HG03175 (cell line): ENCODE measurements at regions not wholly inside any gene's neighbourhood (a gene's known extent, or its start where the extent isn't known, plus 50 kb on each side); places are given as distances from the start of the nearest gene placed in this dataset.
"Not testable (repeated sequence)": the region's sequence is repeated elsewhere in the genome, so short reads cannot be mapped to it uniquely, and the experiment has no call there.

Experiments
- ATAC-seq: cut with Tn5 transposase; IDR thresholded peaks from one replicate; pipeline ENCODE4 v1.9.1; 2021; ENCODE audit warnings: mild to moderate bottlenecking, moderate library complexity; ENCODE audit not compliant: unreplicated experiment

- ATAC-seq = no peak
Measured at GRCh38 chr12:60184096-60184495, 588.3 kb downstream of the SLC16A7 start.

DNA sequence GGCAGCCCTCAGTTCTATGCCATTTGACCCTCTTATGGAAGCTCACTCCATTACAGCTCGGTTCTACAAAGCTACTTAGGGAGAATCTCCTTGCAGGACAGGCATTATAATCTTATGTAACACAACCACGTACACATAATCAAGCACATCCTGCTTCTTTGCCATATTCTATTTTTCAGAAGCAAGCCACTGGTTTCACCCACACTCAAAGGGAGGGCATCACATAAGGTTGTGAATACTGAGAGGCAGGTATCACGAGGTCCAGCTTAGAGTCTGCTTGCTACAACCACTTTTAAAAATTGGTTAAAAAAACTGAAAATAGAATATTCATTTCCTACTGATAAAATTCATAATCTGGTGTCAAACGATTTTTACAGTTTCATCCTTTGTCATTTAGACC lies 589.2 kb downstream of the SLC16A7 start:
- no peak for ATAC-seq

DNA sequence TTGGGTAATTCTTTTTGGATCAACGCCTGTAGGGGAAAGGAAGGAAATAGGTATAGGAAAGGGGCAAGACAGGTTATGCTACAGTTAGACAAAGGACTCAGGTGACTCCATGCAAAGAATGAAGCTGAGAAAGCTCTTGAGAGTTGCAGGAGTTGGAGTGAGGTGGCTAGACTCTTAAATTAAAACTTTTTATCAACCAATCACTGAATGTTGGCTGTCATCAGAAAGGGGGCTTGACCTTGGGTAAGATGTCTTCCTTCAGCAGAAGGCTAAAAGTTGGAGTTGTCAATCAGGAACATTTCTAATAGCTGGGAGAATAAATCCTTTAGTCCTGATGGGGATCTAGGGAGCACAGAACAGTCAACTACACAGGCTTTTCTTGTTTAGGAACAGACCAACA lies 595.4 kb downstream of the SLC16A7 start:
- ATAC-seq = no peak

DNA sequence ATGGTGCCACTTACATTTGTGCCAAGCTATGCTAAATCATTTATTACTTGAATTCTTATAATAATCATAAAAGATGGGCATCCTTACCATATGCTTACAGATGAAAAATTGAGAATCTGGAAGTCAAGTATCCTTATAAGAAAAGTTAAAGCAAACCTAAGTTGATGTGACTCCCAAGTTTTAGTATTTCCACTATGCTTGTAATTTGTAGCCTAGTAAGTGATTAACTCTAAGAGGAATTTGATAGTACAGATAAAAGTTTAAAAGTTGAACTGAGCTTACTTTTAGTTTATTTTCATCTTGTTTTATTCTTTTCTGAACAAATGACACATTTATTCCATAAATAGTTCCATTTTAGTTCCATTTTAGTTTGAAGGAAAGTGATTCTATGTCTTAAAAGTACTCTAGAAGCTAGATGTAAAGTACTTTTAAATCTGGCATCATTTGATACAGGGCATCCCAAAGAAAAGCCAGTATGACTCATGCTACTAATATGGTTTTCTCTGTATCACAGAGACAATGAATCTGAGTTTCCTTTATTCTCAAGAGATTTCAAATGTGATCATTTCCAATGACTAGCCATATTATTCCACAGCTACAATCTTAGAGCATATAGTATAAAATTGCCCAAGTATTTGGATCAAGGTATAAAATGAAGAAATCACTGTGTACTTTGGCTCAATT lies 596.0 kb downstream of the SLC16A7 start:
- no peak for ATAC-seq

DNA sequence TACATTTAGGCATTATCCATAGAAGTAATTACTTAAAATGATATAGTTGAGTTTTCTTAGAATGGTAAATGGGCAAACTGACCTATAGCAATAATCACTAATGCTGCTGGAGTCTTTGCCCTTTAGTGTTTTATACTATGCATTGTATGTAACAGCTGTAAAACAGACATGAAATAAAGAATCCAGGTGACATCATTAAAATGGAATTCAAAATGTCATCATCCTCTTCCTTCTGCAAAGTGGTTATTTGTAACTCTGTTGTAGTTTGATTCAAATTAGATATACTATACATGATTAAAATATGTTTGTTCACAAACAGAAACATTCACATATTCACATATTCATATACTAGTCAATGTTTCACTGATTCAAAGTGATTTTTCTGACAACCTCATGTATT lies 598.8 kb downstream of the SLC16A7 start:
- ATAC-seq = no peak

- ATAC-seq = no peak
Measured at GRCh38 chr12:60195483-60195882, 599.7 kb downstream of the SLC16A7 start.

GRCh38 chr12:60196366-60196765 lies 600.5 kb downstream of the SLC16A7 start:
- no peak for ATAC-seq

GRCh38 chr12:60197589-60197988 lies 601.8 kb downstream of the SLC16A7 start:
- ATAC-seq = no peak

GRCh38 chr12:60201891-60202290 lies 606.1 kb downstream of the SLC16A7 start:
- ATAC-seq = no peak

- ATAC-seq = no peak
Measured at GRCh38 chr12:60205500-60205899, 609.7 kb downstream of the SLC16A7 start.

GRCh38 chr12:60209521-60209920 lies 613.7 kb downstream of the SLC16A7 start:
- ATAC-seq = no peak

DNA sequence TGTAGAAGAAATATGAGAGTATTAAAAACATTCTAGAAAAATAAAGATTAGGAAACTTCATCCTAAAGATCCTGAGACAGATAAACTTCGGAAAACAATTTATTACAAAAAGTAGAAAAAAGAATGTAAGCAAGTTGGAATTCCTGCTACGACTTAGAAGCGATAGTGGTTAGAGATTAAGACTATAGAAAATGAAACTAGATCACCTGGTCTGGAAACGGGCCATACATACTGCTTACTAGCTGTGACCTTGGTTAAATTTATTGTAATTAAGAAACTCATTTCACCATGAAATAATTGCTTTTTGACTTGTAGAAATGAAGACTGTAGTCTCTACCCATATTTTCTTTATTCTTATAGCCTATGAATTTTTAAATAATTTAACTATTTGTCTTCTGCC lies 614.1 kb downstream of the SLC16A7 start:
- ATAC-seq = no peak

- no peak for ATAC-seq
Measured at GRCh38 chr12:60210756-60211155, 614.9 kb downstream of the SLC16A7 start.

GRCh38 chr12:60211244-60211643 lies 615.4 kb downstream of the SLC16A7 start:
- no peak for ATAC-seq

DNA sequence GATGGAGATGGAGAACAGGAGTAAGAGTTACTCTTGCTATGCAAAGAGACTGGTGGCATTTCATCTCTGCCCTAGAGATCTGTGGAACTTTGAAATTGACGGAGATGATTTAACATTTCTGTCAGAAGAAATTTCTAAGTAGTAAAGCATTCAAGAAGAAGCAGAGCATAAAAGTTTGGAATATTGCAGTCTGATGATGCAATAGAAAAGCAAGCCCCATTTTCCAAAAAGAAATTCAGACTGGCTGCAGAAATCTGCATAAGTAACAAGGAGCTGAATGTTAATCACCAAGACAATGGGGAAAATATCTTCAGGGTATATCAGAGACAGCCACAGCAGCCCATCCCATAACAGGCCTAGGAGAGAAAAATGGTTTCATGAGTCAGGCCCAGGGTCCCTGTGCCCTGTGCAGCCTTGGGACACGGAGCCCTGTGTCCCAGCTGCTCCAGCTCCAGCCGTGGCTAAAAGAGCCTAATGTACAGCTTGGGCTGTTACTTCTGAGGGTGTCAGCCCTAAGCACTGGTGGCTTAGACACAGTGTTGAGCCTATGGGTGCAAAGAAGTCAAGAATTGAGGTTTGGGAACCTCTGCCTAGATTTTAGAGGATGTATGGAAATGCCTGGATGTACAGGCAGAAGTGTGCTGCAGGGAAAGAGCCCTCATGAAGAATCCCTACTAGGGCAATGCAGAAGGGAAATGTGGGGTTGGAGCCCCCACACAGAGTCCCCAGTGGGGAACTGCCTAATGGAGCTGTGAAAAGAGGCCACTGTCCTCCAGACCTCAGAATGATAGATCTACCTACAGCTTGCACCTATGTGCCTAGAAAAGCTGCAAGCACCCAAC lies 616.6 kb downstream of the SLC16A7 start:
- no peak for ATAC-seq

DNA sequence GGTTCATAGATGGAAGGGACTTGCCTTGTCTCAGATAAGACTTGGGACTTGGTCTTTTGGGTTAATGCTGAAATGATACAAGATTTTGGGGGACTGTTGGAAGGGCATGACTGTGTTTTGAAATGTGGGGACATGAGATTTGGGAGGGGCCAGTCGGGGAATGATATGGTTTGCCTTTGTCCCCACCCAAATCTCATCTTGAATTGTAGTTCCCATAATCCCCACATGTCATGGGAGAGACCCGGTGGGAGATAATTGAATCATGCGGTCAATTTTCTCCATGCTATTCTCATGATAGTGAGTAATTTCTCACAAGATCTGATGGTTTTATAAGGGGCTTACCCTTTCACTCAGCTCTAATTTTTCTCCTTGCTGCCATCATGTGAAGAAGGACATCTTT lies 617.4 kb downstream of the SLC16A7 start:
- ATAC-seq = not testable (repeated sequence)

DNA sequence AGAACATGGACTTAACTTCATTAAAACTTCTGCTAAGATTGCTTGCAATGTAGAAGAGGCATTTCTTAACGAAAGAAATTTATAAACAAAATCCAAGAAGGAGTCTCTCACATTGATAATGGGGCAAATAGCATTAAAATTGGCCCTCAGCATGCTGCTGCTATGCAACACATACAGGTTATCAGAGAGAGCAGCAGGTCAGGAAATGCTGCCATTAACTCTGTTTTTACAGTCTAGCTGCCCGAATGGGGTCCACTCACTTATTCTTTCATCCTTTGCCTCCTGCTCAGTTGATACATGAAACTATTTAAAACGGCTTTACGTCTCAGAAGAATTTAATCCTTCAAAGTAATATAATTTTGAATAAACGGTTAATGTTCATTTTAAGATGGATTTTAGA lies 620.4 kb downstream of the SLC16A7 start:
- no peak for ATAC-seq

- no peak for ATAC-seq
Measured at GRCh38 chr12:60223242-60223641, 627.4 kb downstream of the SLC16A7 start.

- ATAC-seq = no peak
Measured at GRCh38 chr12:60225216-60226000, 629.6 kb downstream of the SLC16A7 start.

DNA sequence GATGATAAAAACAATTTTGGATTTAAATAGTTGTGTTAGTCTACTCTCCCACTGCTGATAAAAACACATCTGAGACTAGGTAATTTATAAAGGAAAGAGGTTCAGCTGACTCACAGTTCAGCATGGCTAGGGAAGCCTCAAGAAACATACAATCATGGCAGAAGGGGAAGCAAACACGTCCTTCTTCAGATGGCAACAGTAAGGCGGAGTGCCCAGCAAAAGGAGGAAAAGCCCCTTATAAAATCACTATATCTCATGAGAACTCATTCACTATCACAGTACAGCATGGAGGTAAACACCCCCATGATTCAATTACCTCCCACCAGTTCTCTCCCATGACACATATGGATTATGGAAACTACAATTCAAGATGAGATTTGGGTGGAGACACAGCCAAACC lies 632.1 kb downstream of the SLC16A7 start:
- ATAC-seq = no peak

DNA sequence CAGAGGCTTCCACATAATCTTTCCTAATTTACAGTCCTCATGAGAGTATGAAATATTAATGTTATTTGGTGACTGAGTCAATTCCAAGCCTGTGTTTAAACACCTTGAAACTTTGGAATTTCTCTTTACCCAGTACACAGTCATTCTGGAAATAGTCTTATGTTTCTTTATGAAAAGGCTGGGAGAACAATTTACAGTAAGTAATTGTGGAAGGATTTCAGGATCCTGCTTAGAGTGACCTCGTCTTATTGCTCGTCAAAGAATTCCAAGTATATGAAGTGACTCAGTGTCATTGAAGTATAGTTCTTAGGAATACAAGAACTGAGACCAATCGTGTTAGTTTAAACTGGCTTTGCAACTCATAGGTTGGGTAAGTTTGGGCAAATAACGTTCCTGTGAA lies 634.2 kb downstream of the SLC16A7 start:
- no peak for ATAC-seq

GRCh38 chr12:60231303-60231702 lies 635.5 kb downstream of the SLC16A7 start:
- no peak for ATAC-seq
